Retinal pigment epithelial cell (primary cell): ENCODE measurements at regions not wholly inside any gene's neighbourhood (a gene's known extent, or its start where the extent isn't known, plus 50 kb on each side); places are given as distances from the start of the nearest gene placed in this dataset.

Experiments used
- DNase-seq: peaks from one replicate; pipeline ENCODE4 v3.0.0-alpha.2; 2010; ENCODE audit warnings: low read depth
- H3K4me3 ChIP-seq: 2 replicates; pipeline ENCODE4 v1.5.1; 2011; ENCODE audit warnings: mild to moderate bottlenecking, low read length, control low read depth, moderate library complexity
- CTCF ChIP-seq: conservative IDR thresholded peaks from 2 replicates; pipeline ENCODE4 v1.5.1; 2011; ENCODE audit warnings: low read depth, low read length, control low read depth, inconsistent platforms

DNA sequence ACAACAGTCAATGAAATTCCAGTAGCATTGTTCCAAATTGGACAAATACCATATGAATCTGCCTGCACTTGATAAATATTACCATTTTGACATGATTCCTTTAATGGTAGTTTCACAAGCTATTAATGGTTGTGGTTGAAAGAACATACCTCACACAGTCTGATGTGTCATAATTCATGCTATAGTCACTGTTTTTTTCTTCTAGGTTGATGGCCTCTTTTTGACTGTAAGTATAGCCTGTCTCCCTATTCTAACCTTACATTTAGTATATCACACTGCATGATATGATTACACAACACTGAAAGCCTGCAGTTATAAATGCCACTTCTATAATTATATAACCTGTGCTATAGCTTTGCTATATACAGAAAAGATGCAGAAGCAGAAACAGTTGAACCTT lies 834.1 kb downstream of the NSUN3 start:
- no peak overlapping the region for H3K4me3 ChIP-seq
- no peak for TF ChIP-seq CTCF
- DNase-seq: no peak

GRCh38 chr3:94904156-94904674 lies 841.4 kb downstream of the NSUN3 start:
- no peak for TF ChIP-seq CTCF
- no peak overlapping the region for H3K4me3 ChIP-seq
- DNase-seq: no peak

DNA sequence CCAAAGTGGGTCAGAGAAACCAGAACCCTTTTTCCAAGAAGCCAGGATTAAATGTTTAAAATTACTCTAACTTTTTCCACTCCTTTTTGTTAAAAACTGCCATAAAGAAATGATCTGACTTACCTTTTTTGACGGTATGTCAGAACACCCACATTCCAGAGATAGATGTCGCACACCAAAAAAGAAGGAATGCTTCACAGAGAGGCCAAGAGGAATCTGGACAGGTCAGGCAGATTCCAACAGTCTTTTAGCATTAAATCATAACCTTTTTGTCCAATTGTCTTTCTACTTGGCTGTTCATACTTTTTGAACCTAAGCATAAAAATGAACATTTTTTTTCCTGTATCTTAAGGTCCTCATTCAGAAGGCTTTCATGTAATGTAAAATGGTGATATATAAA lies 846.9 kb downstream of the NSUN3 start:
- no peak overlapping the region for H3K4me3 ChIP-seq
- no peak for TF ChIP-seq CTCF
- no peak for DNase-seq

GRCh38 chr3:94912656-94913055 lies 849.8 kb downstream of the NSUN3 start:
- no peak for TF ChIP-seq CTCF
- no peak for DNase-seq
- no peak overlapping the region for H3K4me3 ChIP-seq

DNA sequence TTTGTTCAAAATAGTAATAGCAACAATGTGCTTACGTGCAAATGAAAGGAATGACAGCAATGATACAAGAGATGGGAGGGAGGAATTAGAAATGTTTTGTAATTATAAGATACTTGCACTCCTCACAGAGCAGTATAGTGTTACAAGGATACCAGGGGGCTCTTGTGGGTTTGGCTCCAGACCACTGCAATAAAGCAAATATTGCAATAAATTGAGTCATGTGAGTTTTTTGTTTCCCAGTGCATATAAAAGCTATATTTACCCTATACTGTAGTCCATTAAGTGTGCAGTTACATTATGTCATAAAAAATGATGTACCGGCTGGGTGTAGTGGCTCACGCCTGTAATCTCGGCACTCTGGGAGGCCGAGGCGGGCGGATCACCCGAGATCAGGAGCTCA lies 864.3 kb downstream of the NSUN3 start:
- no peak for DNase-seq
- H3K4me3 ChIP-seq: no peak overlapping the region
- no peak for TF ChIP-seq CTCF

- no peak overlapping the region for H3K4me3 ChIP-seq
- DNase-seq: peak; percentile 24
- TF ChIP-seq CTCF: no peak
These were observed 866.1 kb downstream of the NSUN3 start for GRCh38 chr3:94928921-94929320.

GRCh38 chr3:94935738-94936580 lies 873.1 kb downstream of the NSUN3 start:
- no peak overlapping the region for H3K4me3 ChIP-seq
- peak; percentile 1 for DNase-seq
- TF ChIP-seq CTCF: no peak
